G401 (cell line): ENCODE measurements at regions not wholly inside any gene's neighbourhood (a gene's known extent, or its start where the extent isn't known, plus 50 kb on each side); places are given as distances from the start of the nearest gene placed in this dataset.
"Not testable (repeated sequence)": the region's sequence is repeated elsewhere in the genome, so short reads cannot be mapped to it uniquely, and the experiment has no call there.

Experiments used
- DNase-seq: peaks from one replicate; pipeline ENCODE4 v3.0.0-alpha.2; 2015; ENCODE audit warnings: low spot score
- in situ Hi-C: cut with HindIII; loops from 2 replicates; pipeline ENCODE4 v1.10.0; 2016; ENCODE audit warnings: low sequenced_read_pairs, mixed read lengths

DNA sequence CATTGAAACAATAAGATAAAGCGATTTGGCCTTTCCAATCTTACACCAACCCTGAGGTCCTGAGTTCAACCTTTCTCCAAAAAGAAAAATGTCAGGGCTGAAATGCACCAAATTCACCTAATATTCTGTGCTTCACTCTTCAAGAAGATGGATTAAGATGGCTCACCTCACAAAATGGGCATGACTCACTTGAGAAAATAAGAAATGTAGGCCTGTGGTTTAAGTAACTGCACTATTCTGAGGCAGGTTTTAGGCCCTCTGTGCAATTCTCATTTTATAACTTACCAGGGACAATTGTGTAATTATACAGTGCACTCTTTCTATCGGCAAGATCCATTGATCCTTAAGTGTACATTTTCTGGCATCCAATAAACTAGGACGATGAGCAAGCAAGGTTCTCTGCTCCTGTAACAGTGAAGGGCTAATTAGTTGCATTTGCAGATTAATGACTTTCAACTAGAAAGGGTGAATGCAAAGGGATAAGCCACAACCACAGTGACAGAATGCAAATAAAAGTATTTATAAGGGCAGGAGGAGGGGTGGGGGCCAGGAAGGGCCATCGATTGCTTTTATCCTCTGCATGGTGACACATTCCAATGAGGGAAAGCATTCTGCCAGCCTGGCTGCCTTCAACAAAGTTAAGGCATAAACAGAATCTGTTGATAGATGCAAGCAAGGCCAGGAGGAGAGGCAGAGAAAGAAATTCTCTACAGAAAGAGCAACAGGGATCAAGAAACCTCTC is 214.5 kb downstream of the CAAP1 start:
- in situ Hi-C loops: no loop called here
- no peak for DNase-seq

DNA sequence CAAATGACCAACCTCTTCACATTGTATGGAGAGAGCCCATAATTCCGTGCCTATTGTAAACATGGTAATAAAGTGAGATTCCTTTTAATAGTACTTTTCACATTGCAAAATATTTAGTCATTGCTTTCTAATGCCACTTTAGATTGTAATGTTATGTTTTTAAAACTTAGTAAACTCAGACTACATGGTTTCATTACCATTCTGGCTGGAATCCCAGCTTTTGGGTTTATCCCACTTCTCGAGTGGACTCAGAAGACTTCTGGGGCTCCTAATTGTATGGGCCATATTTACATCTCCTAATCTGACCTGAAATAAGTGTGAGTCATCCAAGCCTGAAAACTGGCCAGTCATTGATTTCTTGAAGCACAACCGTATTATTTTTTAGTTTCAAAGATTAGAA is 217.6 kb downstream of the CAAP1 start:
- in situ Hi-C loops: no loop called here
- no peak for DNase-seq

DNA sequence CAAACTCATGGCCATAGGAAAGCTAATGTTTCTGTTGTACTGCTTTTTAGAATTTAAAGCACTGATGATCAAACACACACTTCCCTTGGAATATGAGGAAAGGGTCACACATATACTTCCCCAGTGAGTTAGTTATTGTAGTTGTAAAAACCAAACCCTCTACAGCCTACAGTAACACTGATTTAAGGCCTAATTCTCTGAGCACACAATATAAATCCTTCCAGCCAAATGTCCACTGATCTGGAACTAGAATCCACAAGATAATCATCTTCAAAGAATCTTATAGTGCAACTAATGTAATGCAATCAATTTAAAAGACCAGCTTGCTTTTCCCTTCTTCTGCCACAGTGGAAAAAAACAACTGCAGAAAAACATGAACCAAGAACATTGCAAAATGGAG is 219.3 kb downstream of the CAAP1 start:
- in situ Hi-C loops: no loop called here
- no peak for DNase-seq

DNA sequence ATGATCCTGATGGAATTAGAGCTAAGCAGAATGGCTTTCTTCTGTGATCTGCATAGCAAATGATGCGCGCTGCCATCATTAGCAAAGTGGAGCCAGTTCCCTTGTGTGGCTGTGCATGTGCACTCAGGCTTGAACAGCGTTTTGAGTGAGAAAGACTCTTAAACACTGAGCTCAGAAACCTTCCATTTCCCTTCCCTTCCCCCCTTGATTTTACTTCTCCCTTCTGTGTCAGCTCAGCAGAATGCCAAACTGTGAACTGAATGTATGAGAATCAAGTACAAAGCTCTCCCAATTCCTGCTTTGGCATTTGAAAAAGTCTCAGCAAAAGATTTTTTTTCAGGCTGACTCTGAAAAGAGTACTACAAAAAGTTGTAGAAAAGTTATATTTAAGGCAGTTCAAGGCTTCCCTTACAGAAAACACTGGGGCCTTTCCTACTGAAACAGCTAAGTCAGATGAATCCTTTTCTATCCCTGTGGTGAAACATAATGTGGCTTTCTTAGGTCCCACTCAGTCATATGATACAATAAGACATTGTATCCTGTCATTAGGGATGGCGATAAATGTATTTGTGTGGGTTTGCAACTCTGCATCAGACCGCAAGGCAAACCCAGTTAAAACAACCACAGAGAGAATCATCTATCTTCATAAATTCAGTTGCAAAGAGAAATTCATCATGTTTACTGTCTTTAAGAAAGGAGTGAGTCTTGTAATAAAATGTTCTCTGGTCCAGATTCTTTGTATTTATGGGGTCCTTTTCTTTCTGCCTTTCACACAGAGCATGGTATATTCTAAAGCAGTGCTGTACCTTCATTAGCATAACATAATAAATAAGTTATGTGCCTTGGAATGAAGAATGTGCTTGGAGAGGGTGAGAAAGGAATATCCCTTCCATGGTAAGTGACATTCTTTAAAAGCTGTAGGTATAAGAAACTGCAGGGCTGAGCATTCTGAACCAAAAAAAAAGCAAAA is 222.6 kb downstream of the CAAP1 start:
- DNase-seq: no peak
- in situ Hi-C loops: no loop called here

DNA sequence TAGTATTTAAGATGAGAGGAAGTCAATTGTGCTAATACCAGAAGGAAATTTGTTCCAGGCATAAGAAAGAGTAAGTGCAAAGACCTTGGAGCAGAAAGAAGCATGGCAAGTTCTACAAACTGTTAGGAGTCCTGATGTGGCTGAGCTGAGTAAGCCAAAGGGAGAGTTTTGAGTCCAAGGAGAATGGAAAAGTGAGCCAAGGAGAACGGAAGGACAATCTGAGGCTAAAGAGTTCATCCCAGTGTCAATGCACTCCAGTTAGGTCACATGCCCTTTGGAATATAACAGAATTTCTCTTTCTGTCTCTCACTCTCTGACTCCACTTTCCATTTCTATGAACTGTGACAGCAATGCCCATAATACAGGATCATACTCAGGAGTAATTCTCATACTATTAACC is 224.7 kb downstream of the CAAP1 start:
- in situ Hi-C loops: no loop called here
- no peak for DNase-seq

DNA sequence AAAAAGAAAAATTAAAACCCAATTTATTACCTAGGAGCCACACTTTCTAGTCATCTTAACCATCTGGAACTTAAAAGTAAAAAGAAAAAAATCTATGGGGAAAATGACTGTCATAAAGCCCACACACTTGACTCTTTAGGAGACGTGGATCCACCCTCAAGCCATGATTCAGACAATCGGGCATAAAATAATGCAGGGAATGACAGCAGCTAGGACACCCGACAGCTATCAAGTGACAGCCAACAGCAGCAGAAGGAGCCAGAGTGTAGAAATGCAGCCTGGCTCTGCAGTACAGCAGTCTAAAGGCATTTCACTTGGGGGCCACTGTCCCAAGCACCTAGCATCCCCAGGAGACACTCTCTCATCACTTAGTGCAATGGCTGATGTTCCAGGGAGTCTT is 226.9 kb downstream of the CAAP1 start:
- no peak for DNase-seq
- in situ Hi-C loops: no loop called here

DNA sequence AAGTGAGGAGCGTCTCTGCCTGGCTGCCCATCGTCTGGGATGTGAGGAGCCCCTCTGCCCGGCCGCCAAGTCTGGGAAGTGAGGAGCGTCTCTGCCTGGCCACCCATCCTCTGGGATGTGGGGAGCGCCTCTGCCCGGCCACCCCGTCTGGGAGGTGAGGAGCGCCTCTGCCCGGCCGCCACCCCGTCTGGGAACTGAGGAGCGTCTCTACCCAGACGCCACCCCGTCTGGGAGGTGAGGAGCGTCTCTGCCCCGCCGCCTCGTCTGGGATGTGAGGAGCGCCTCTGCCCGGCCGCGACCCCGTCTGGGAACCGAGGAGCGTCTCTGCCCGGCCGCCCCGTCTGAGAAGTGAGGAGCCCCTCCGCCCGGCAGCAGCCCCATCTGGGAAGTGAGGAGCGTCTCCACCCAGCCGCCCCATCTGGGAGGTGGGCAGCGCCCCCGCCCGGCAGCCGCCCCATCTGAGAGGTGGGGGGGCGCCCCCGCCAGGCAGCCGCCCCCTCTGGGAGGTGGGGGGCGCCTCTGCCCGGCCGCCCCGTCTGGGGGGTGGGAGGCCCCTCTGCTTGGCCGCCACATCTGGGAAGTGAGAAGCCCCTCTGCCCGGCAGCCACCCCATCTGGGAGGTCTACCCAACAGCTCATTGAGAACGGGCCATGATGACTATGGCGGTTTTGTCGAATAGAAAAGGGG is 228.4 kb downstream of the CAAP1 start:
- DNase-seq, in situ Hi-C loops: not testable (repeated sequence)

DNA sequence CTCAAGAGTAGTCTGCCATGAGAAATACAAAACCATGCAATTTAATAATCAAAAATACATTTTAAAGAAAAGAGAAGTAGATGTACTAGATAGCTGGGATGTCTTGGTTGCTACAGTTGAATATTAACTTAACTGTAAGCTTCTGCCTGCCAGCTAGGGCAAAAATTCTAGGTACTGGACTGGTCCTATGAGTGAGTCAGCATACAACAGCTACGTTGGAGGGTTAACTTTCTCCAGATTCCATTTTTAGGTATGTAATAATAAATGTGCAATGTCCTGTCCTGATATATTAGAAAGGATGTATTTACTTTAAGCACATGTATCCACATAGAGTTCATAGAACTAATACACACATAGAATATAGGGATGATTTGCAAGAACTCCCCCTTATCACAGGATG is 230.1 kb downstream of the CAAP1 start:
- no peak for DNase-seq
- in situ Hi-C loops: no loop called here

DNA sequence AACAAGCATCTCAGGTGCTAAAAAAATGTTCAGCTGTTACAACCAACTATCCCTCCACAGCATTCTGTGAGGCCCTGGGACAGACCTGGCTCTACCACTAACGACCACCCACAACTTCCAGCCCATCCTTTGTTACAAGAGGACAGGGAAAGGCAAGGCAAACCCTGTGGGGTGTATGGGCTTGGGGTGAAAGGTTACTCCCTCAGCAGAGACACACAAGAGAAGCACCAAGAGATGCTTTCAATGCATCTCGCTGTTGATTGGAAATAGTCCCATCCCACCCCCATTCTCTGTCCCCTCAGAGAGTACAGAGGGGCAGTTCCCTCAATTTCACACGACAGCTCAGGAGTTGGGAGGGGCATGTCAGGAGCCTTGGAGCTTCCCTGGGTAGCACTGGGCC is 234.1 kb downstream of the CAAP1 start:
- no peak for DNase-seq
- in situ Hi-C loops: no loop called here

DNA sequence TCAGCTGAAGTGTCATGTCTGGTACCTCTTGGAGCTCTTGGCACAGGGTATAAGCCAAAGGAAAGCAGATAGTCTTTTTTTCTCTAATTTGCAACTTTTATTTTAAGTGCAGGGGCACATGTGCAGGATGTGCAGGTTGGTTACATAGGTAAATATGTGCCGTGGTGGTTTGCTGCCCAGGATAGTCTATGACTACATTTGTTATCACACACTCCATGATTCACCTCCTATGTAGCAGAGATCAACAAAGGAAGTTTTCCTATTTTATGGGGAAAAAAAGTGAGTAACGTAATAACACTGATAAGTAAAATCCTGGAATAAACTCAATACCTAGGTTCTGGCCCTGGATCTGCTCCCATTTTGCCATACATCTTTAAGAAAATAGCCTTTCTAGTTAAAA is 234.6 kb downstream of the CAAP1 start:
- no peak for DNase-seq

DNA sequence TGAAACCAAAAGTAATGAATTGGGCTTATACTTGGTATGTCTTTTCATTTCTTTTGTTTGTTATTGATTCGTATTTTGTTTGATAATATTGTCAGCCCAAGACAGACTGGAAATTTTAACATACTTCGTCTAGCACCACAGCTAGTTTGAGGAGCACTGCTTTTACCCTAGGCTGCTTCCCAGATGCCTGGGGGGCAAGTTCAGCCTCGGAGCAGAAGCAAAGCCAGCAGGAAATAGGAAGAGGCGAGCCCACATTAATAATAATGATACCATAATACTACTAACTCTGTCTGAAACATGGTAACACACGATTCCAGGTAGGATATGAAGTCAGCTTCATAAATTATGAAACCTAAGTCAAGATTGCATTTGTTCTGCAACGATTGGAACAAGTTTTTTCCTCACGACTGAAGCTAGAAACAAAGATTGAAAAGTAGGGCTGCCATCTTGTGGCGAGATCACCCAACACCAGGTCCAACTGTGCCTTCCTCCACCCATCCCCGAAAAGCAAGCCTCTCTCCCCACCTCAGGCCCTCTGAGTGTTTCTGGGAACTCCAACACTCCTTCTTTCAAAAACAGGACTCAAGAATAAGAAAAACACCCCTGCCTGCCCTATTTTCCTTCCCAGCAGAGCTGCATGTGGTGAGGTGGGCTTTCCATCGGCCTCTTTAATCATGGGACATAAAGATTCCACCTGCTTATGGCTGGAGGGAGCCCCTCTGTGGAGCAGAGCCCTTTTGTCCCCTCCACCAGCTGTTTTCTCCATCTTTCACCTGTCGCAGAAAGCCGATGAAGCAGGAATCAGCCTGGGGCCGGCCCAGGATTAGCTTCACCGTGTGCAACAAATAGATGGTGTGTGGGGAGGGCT is 236.4 kb downstream of the CAAP1 start:
- DNase-seq: peak; percentile 14
- in situ Hi-C loops: no loop called here

More for the DNA sequence above, 234.6 kb downstream of the CAAP1 start:
- in situ Hi-C loops: no loop called here

DNA sequence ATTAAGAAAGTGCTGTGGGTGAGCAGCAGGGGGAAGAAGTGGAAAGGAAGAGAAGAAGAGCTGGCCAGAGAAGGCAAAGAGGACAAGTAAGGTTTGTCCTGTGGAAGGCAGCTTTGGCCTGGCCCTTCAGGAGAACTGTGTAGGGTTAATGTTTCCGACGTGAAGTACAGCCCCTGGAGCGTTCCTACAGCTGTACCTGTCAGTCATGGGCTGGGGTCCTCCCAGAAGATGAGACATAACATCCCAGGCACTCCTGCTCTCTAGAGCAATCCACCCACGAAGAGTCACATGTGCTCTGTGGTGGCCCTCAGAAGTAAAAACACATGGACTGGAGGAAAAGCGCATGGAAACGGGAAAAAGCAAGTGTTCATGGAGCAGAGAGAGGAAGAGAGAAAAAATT is 237.4 kb downstream of the CAAP1 start:
- no peak for DNase-seq
- in situ Hi-C loops: no loop called here

DNA sequence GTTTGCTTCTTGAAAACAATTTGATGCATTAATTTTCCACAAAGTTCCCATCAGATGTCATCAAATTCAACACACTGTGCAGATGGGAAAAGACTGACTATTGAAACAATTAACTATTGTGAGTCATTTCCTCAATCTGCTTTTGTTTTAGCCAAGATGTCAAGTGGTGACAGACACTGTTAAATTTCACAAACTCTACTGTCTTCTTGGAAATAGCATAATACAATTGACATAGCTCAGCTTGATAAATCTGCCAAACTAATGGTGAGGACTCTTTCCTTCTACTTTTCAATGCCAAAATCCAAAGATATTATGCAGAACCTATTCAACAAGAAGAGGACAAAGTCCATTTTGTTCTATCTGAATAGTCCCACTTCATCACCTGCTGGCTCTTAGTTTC is 242.3 kb downstream of the CAAP1 start:
- DNase-seq: no peak
- in situ Hi-C loops: no loop called here

DNA sequence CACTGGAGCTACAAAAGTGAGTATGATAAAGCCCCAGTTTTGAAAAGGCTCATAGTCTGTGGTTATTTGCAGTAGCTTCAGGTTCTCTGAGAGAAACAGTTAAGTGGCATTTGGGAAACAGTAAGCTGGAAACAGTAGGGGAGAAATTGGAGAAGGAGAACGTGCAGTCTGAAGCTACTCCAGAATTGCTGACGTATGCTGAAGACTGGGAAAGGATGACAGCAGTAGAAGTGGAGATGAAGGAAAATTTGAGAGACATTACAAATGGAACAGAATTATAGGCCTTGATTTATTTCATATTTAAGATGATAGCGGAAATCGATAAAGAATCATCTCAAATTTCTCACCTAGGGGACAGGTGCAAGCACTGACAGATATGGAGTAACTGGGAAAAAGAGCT is 248.8 kb downstream of the CAAP1 start:
- no peak for DNase-seq
- in situ Hi-C loops: no loop called here

DNA sequence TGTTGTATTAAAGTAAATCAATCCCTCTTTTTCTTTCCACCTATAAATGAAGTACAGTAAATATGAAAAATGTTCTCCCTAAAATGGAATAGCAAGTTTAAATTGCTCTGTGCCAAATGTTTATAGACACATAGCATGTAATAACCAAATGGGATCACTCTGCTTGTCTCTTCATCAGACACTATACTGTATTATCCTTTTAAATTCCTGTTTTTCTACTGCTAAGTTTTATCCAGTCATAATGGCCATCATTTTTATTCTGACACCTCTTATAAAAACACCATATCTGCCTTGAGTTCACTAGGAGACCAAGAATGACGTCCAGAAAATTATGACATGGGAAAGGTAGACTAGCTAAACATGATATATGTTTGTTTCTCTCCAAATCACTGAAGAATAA is 252.8 kb downstream of the CAAP1 start:
- no peak for DNase-seq
- in situ Hi-C loops: no loop called here

DNA sequence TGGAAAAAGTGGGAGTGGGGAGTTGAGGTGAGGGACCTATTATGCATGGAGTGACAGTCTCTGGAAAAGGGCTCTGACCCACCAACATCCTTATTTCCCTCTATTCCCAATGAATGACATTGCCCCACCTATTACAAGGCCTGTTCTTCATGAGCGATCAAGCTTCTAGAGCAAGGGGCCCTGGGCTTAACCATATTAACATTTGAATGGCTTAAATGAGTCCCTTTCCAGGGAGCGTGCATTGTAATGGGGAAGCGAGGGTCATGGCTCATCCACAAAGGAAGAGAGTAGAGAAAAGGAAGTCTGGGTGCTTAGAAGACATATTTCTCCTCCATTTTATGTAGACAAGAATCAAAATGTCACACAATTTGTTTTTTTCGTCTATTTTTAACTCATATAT is 255.5 kb downstream of the CAAP1 start:
- DNase-seq: no peak
- in situ Hi-C loops: no loop called here

DNA sequence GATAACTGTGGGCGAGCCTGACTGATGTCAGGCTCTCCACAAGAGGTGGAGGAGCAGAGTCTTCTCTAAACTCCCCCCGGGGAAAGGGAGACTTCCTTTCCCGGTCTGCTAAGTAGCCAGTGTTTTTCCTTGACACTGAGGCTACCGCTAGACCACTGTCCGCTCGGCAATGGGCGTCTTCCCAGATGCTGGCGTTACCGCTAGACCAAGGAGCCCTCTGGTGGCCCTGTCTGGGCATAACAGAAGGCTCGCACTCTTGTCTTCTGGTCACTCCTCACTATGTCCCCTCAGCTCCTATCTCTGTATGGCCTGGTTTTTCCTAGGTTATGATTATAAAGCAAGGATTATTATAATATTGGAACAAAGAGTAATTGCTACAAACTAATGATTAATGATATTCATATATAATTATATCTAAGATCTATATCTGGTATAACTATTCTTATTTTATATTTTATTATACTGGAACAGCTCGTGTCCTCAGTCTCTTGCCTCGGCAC is 278.7 kb downstream of the CAAP1 start:
- DNase-seq, in situ Hi-C loops: not testable (repeated sequence)

DNA sequence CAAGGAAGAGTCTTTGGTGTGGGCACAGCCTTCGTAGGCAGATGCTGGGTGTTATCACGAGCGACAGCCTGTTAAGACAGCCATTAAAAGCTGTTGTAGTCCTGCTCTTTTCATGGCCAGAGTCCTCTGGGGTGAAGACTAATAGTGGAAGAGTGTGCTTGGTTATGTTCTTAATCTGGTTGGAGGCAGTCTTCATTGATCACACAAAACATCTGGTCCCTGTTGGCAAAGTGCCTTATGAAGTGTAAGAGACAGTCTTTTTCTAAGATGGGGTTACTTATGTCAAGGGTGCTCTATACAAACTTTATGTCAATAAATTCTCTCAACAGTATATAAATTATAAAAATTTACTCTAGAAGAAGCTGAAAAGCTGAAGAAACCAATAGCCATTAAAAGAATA is 280.4 kb downstream of the CAAP1 start:
- in situ Hi-C loops: no loop called here
- DNase-seq: no peak

DNA sequence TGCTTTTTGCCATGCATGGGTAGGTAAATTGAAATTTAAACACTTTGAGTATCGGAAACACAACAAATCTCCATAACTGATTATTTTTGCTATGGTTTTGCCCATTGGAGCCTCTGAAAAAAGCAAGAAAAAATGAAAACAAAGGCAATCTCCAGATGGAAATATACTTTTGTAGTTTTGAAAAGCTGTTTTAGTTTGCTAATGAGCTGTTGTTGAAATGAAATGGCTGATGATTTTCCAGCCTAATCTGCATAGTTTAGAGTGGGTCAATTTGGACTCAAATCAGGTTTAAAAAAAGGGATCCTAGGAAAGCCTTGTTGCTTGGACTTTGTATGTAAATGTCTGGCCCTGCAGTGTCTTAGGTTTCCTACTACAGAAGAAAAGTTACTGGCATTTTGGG is 285.8 kb downstream of the CAAP1 start:
- in situ Hi-C loops: no loop called here
- DNase-seq: no peak
